ENCODE measurements at regions not wholly inside any gene's neighbourhood (a gene's known extent, or its start where the extent isn't known, plus 50 kb on each side); places are given as distances from the start of the nearest gene placed in this dataset.

- TF ChIP-seq, protein P1, sequence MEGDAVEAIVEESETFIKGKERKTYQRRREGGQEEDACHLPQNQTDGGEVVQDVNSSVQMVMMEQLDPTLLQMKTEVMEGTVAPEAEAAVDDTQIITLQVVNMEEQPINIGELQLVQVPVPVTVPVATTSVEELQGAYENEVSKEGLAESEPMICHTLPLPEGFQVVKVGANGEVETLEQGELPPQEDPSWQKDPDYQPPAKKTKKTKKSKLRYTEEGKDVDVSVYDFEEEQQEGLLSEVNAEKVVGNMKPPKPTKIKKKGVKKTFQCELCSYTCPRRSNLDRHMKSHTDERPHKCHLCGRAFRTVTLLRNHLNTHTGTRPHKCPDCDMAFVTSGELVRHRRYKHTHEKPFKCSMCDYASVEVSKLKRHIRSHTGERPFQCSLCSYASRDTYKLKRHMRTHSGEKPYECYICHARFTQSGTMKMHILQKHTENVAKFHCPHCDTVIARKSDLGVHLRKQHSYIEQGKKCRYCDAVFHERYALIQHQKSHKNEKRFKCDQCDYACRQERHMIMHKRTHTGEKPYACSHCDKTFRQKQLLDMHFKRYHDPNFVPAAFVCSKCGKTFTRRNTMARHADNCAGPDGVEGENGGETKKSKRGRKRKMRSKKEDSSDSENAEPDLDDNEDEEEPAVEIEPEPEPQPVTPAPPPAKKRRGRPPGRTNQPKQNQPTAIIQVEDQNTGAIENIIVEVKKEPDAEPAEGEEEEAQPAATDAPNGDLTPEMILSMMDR (IDR thresholded peaks at IDR 0.05): no peak
- no peak for TF ChIP-seq POLR2A (IDR thresholded peaks at IDR 0.05)
- no peak for TF ChIP-seq EP300 (IDR thresholded peaks at IDR 0.05)
- TF ChIP-seq POLR2AphosphoS5 (IDR thresholded peaks at IDR 0.05): no peak
Measured at GRCh38 chr12:105766029-105766428, 372.7 kb downstream of the NUAK1 start.

All from upper lobe of left lung (tissue), 4 donors.